Left lung (tissue), 4 donors: ENCODE measurements at regions not wholly inside any gene's neighbourhood (a gene's known extent, or its start where the extent isn't known, plus 50 kb on each side); places are given as distances from the start of the nearest gene placed in this dataset.
"Not testable (repeated sequence)": the region's sequence is repeated elsewhere in the genome, so short reads cannot be mapped to it uniquely, and the experiment has no call there.

Experiments
- ATAC-seq: fragments of 200-7000 bp; cut with Tn5 transposase; one replicate; pipeline ENCODE4 v1.9.1; 2020; ENCODE audit warnings: moderate library complexity
- DNase-seq, 4 donors: peaks; one replicate each; pipeline ENCODE4 v3.0.0-alpha.2; 2013 to 2020
- H3K27ac ChIP-seq, 2 donors: fragments of 200-600 bp; sonication (generic) in 1 of 2; one replicate each; pipeline versions ENCODE4 v1.5.0 to v1.8.0; 2020 to 2021
- H3K27me3 ChIP-seq, 2 donors: fragments of 200-600 bp; sonication (generic) in 1 of 2; one replicate each; pipeline versions ENCODE4 v1.5.0 to v1.8.0; 2020 to 2021
- H3K36me3 ChIP-seq, 2 donors: fragments of 200-600 bp; sonication (generic) in 1 of 2; one replicate each; pipeline versions ENCODE4 v1.5.0 to v1.8.0; 2020 to 2021
- H3K4me1 ChIP-seq, 2 donors: fragments of 200-600 bp; one replicate each; pipeline ENCODE4 v1.8.0; 2021
- H3K4me3 ChIP-seq, 2 donors: fragments of 200-600 bp; sonication (generic) in 1 of 2; one replicate each; pipeline versions ENCODE4 v1.5.0 to v1.8.0; 2020 to 2021; ENCODE audit warnings: mild to moderate bottlenecking in 1 of 2
- H3K9me3 ChIP-seq, 2 donors: fragments of 200-600 bp; sonication (generic) in 1 of 2; one replicate each; pipeline versions ENCODE4 v1.5.0 to v1.8.0; 2020 to 2021
- CTCF ChIP-seq, 2 donors: fragments of 200-600 bp; sonication (generic) in 1 of 2; IDR thresholded peaks; one replicate each; pipeline versions ENCODE4 v1.5.0 to v1.8.0; 2021; ENCODE audit warnings: antibody characterized with exemption in 2 of 2
- intact Hi-C, 2 donors: fragments of 100-400 bp; cut with DNase I; formaldehyde crosslinking; loops; one replicate each; pipeline versions ENCODE4 v1.11.2 to v1.14.2; 2022
- donor health status: DM: no; HTN: yes; CAD: no.
- donor health status: DM: no; HTN: no; CAD: no.

- Histone ChIP-seq H3K27me3 (no peaks in the 10 kb centered on the region), H3K36me3 (no peaks in the 10 kb centered on the region), H3K27ac (no peak overlapping the region), H3K9me3 (no peaks in the 10 kb centered on the region), H3K4me3 (no peak overlapping the region), H3K4me1 (no peaks in the 10 kb centered on the region)
- DNase-seq: no peak
- intact Hi-C loops: no loop called here
- no peak for ATAC-seq
- no peak for TF ChIP-seq CTCF (IDR thresholded peaks at IDR 0.05)
These were observed 113.2 kb upstream of the IGSF1 start for GRCh38 chrX:131402124-131402811.

- no peak overlapping the region for H3K4me3 ChIP-seq
- H3K36me3 ChIP-seq: no peaks in the 10 kb centered on the region
- ATAC-seq (no peak), DNase-seq (no peak)
- H3K27me3 ChIP-seq: no peaks in the 10 kb centered on the region
- no peaks in the 10 kb centered on the region for H3K9me3 ChIP-seq
- H3K4me1 ChIP-seq: no peaks in the 10 kb centered on the region
- H3K27ac ChIP-seq: no peak overlapping the region
- intact Hi-C loops: no loop called here
- TF ChIP-seq CTCF (IDR thresholded peaks at IDR 0.05): no peak
These were observed 116.4 kb upstream of the IGSF1 start for GRCh38 chrX:131405497-131405896.

- ATAC-seq (no peak), DNase-seq (no peak)
- Histone ChIP-seq H3K9me3 (no peaks in the 10 kb centered on the region), H3K27ac (no peak overlapping the region), H3K36me3 (no peaks in the 10 kb centered on the region), H3K27me3 (no peaks in the 10 kb centered on the region), H3K4me3 (no peak overlapping the region), H3K4me1 (no peaks in the 10 kb centered on the region)
- no peak for TF ChIP-seq CTCF (IDR thresholded peaks at IDR 0.05)
- intact Hi-C loops: no loop called here
These were observed 119.0 kb upstream of the OR13H1 start for GRCh38 chrX:131424895-131425294.

GRCh38 chrX:131430465-131430864 lies 113.4 kb upstream of the OR13H1 start:
- H3K4me3 ChIP-seq, ATAC-seq, H3K36me3 ChIP-seq, H3K4me1 ChIP-seq, intact Hi-C loops, DNase-seq, H3K9me3 ChIP-seq, H3K27ac ChIP-seq, H3K27me3 ChIP-seq: not testable (repeated sequence)

DNA sequence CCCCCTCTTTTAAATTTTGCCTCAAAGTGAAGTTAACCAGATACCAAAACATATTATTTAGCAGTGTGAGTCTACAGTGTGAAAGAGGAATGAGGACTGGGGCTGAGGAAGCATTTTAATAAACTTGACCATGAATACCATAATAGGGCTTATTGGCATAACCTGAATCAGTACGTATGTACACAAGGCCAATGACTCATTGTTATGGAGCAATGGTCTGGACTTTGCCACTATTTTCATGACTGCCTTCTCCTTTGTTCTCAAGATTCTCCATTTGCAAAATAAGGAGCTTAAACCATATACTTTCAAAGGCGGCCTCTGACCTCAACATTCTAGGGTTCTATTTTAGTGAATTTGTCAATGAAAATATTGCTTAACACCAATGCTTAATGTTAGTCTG lies 102.8 kb upstream of the OR13H1 start:
- H3K9me3 ChIP-seq: no peaks in the 10 kb centered on the region
- no peaks in the 10 kb centered on the region for H3K36me3 ChIP-seq
- intact Hi-C loops: no loop called here
- H3K27me3 ChIP-seq: no peaks in the 10 kb centered on the region
- no peaks in the 10 kb centered on the region for H3K4me1 ChIP-seq
- DNase-seq (no peak), ATAC-seq (no peak)
- H3K27ac ChIP-seq: no peak overlapping the region
- no peak overlapping the region for H3K4me3 ChIP-seq
- no peak for TF ChIP-seq CTCF (IDR thresholded peaks at IDR 0.05)

GRCh38 chrX:131445955-131446354 lies 97.9 kb upstream of the OR13H1 start:
- H3K9me3 ChIP-seq: no peaks in the 10 kb centered on the region
- no peaks in the 10 kb centered on the region for H3K27me3 ChIP-seq
- H3K36me3 ChIP-seq: no peaks in the 10 kb centered on the region
- no peak for TF ChIP-seq CTCF (IDR thresholded peaks at IDR 0.05)
- H3K4me1 ChIP-seq: no peaks in the 10 kb centered on the region
- no peak overlapping the region for H3K27ac ChIP-seq
- ATAC-seq (no peak), DNase-seq (no peak)
- intact Hi-C loops: no loop called here
- no peak overlapping the region for H3K4me3 ChIP-seq

- H3K27ac ChIP-seq, H3K27me3 ChIP-seq, H3K4me3 ChIP-seq, ATAC-seq, intact Hi-C loops, DNase-seq, H3K4me1 ChIP-seq, H3K9me3 ChIP-seq, H3K36me3 ChIP-seq: not testable (repeated sequence)
These were observed 82.0 kb upstream of the OR13H1 start for GRCh38 chrX:131461855-131462254.

DNA sequence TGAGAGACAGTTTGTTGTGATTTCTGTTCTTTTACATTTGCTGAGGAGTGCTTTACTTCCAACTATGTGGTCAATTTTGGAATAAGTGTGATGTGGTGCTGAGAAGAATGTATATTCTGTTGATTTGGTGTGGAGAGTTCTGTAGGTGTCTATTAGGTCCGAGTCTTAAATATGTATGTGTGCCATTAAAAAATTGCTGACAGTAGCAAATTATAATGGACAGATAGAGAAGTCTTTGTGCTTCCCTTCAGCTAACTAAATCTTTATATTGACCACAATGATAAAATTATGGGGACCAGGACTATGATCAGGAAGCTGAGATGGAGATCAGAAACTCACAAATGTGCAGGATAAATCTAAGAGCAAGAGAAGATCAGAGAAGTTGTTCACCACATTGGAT lies 70.1 kb upstream of the OR13H1 start:
- H3K9me3 ChIP-seq, H3K27ac ChIP-seq, H3K4me3 ChIP-seq, H3K27me3 ChIP-seq, DNase-seq, H3K36me3 ChIP-seq, intact Hi-C loops, H3K4me1 ChIP-seq, ATAC-seq: not testable (repeated sequence)
